SK-N-DZ (cell line): ENCODE measurements at regions not wholly inside any gene's neighbourhood (a gene's known extent, or its start where the extent isn't known, plus 50 kb on each side); places are given as distances from the start of the nearest gene placed in this dataset.

Experiments
- DNase-seq: peaks from one replicate; pipeline ENCODE4 v3.0.0-alpha.2; 2015; ENCODE audit warnings: low spot score

GRCh38 chr9:84393266-84393950 is 52.9 kb upstream of the SLC28A3 start:
- no peak for DNase-seq

GRCh38 chr9:84394036-84394435 is 53.5 kb upstream of the SLC28A3 start:
- DNase-seq, result no peak

GRCh38 chr9:84397151-84397728 is 56.7 kb upstream of the SLC28A3 start:
- peak; percentile 65 for DNase-seq

- DNase-seq, result no peak
Measured at GRCh38 chr9:84397822-84398221, 57.3 kb upstream of the SLC28A3 start.

GRCh38 chr9:84402517-84402916 is 62.0 kb upstream of the SLC28A3 start:
- DNase-seq, result no peak

- DNase-seq, result no peak
Measured at GRCh38 chr9:84403288-84403687, 62.7 kb upstream of the SLC28A3 start.

- DNase-seq, result no peak
Measured at GRCh38 chr9:84404095-84404686, 63.6 kb upstream of the SLC28A3 start.

GRCh38 chr9:84405667-84406066 is 65.1 kb upstream of the SLC28A3 start:
- DNase-seq, result no peak

- DNase-seq, result no peak
Measured at GRCh38 chr9:84408416-84408815, 67.9 kb upstream of the SLC28A3 start.

GRCh38 chr9:84411683-84412267 is 71.2 kb upstream of the SLC28A3 start:
- no peak for DNase-seq

GRCh38 chr9:84412654-84413053 is 72.1 kb upstream of the SLC28A3 start:
- DNase-seq, result no peak

GRCh38 chr9:84413301-84413700 is 72.7 kb upstream of the SLC28A3 start:
- DNase-seq, result no peak

GRCh38 chr9:84419031-84419602 is 78.6 kb upstream of the SLC28A3 start:
- no peak for DNase-seq

- DNase-seq, result no peak
Measured at GRCh38 chr9:84424931-84425330, 84.4 kb upstream of the SLC28A3 start.

- no peak for DNase-seq
Measured at GRCh38 chr9:84432746-84433145, 92.2 kb upstream of the SLC28A3 start.

GRCh38 chr9:84435902-84436301 is 95.3 kb upstream of the SLC28A3 start:
- no peak for DNase-seq

GRCh38 chr9:84436386-84437109 is 96.0 kb upstream of the SLC28A3 start:
- DNase-seq, result no peak

GRCh38 chr9:84438391-84438790 is 97.8 kb upstream of the SLC28A3 start:
- DNase-seq, result no peak

GRCh38 chr9:84439250-84439649 is 98.7 kb upstream of the SLC28A3 start:
- DNase-seq, result no peak

- DNase-seq, result no peak
Measured at GRCh38 chr9:84442712-84443111, 102.2 kb upstream of the SLC28A3 start.

GRCh38 chr9:84445737-84446136 is 105.2 kb upstream of the SLC28A3 start:
- no peak for DNase-seq

GRCh38 chr9:84447305-84447704 is 106.7 kb upstream of the SLC28A3 start:
- DNase-seq, result no peak
